Endothelial cell of umbilical vein (primary cell): ENCODE measurements at regions not wholly inside any gene's neighbourhood (a gene's known extent, or its start where the extent isn't known, plus 50 kb on each side); places are given as distances from the start of the nearest gene placed in this dataset.
A peak's percentile ranks its signal among the peaks of the same experiment; 100 is the strongest.

ENCODE experiments used
- CTCF ChIP-seq, 2 donors: IDR thresholded peaks; 1 replicate in 1 of 2; 2 replicates in 1 of 2; pipeline ENCODE4 v1.5.1; 2011; ENCODE audit warnings: low read length in 2 of 2, mild to moderate bottlenecking in 2 of 2, moderate library complexity in 2 of 2, control low read depth in 1 of 2, inconsistent platforms in 1 of 2, low read depth in 1 of 2; ENCODE audit not compliant: insufficient read depth in 1 of 2; ENCODE audit errors: extremely low read depth in 1 of 2
- EZH2 ChIP-seq: IDR thresholded peaks from 2 replicates; pipeline ENCODE4 v1.6.1; 2012; ENCODE audit warnings: borderline replicate concordance, low read depth, mild to moderate bottlenecking, moderate library complexity, low read length, inconsistent platforms; ENCODE audit not compliant: severe bottlenecking
- POLR2A ChIP-seq: IDR thresholded peaks from 2 replicates; pipeline ENCODE4 v1.6.1; 2012; ENCODE audit warnings: low read depth, mild to moderate bottlenecking, control low read depth, low read length
- POLR2AphosphoS5 ChIP-seq: IDR thresholded peaks from 2 replicates; pipeline ENCODE4 v1.6.1; 2012; ENCODE audit warnings: low read depth, mild to moderate bottlenecking, control low read depth, low read length, moderate library complexity; ENCODE audit not compliant: insufficient read depth

GRCh38 chr18:28735731-28736130 lies 558.8 kb upstream of the CDH2 start:
- TF ChIP-seq CTCF (IDR thresholded peaks at IDR 0.05; ENCODE audit: extremely low read depth in 1 of 2, insufficient read depth in 1 of 2, low read depth in 1 of 2, low read length in 2 of 2): no peak
- no peak for TF ChIP-seq POLR2A
- no peak for TF ChIP-seq EZH2
- TF ChIP-seq POLR2AphosphoS5: peak; percentile 27
